ENCODE measurements at regions not wholly inside any gene's neighbourhood (a gene's known extent, or its start where the extent isn't known, plus 50 kb on each side); places are given as distances from the start of the nearest gene placed in this dataset.

DNA sequence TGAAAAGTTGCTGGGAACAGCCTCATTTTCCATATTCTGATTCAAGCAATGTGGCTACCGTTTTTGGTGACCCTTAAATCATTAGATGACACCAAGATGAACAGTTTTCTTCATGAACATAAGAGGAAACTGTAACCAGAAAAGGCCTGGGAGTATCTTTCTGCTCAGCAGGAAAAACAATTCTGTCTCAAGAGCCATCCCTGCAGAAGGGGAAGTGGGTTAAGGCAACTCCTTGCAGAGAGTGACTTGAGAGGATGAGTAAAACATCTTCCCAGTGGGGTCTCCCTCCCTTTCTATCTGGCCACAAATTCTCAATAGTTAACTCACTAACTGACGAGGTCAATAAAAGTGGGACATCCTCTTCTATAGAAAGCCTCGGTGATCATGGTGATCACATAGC, 187.6 kb upstream of the NRIP1 start:
- no peak for DNase-seq (ENCODE audit: low read depth in 2 of 2)
- TF ChIP-seq, protein P1, sequence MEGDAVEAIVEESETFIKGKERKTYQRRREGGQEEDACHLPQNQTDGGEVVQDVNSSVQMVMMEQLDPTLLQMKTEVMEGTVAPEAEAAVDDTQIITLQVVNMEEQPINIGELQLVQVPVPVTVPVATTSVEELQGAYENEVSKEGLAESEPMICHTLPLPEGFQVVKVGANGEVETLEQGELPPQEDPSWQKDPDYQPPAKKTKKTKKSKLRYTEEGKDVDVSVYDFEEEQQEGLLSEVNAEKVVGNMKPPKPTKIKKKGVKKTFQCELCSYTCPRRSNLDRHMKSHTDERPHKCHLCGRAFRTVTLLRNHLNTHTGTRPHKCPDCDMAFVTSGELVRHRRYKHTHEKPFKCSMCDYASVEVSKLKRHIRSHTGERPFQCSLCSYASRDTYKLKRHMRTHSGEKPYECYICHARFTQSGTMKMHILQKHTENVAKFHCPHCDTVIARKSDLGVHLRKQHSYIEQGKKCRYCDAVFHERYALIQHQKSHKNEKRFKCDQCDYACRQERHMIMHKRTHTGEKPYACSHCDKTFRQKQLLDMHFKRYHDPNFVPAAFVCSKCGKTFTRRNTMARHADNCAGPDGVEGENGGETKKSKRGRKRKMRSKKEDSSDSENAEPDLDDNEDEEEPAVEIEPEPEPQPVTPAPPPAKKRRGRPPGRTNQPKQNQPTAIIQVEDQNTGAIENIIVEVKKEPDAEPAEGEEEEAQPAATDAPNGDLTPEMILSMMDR (IDR thresholded peaks at IDR 0.05; ENCODE audit: low read depth, low read length), result no peak
- H3K4me3 ChIP-seq (replicated peaks in 1 of 2; ENCODE audit: low read depth in 2 of 2, low read length in 2 of 2), result no peak overlapping the region

DNA sequence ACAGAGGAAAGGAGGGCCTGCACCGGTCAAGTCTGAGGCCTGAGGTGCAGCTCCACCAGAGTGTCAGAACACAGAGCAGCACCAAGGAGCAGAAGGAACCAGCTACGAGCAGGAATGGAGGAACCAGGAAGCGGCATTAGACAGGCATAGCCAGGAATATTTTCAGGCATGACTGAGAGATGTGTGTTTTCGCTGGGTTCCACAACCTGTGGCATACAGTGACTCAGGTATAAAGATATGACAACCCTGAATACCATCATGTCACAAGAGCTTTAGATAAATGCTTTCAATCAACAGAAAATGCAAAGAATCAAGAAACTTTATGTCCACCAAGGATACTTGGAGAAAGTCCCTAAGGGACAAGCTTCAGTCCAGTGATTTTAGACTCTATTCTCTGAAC, 189.3 kb upstream of the NRIP1 start:
- TF ChIP-seq, protein P1 (IDR thresholded peaks at IDR 0.05; ENCODE audit: low read depth, low read length), result no peak
- no peak for DNase-seq (ENCODE audit: low read depth in 2 of 2)
- no peak overlapping the region for H3K4me3 ChIP-seq (replicated peaks in 1 of 2; ENCODE audit: low read depth in 2 of 2, low read length in 2 of 2)

DNA sequence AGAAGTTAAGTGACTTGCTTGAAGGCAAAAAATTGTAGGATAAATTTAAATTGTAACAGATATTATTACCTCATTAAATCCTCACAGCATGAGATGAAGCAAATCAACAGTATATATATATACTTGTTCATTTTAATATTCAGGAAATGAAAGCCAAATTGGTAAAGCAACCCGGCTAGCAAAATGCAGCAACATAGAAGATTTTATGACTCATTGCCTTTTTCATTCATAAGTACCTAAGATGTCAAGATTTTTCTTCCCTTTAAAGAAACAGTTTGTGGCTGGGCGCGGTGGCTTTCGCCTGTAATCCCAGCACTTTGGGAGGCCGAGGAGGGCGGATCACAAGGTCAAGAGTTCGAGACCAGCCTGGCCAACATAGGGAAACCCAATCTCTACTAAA, 190.5 kb upstream of the NRIP1 start:
- DNase-seq (ENCODE audit: low read depth in 2 of 2), result no peak
- no peak overlapping the region for H3K4me3 ChIP-seq (replicated peaks in 1 of 2; ENCODE audit: low read depth in 2 of 2, low read length in 2 of 2)
- TF ChIP-seq, protein P1 (IDR thresholded peaks at IDR 0.05; ENCODE audit: low read depth, low read length), result no peak

DNA sequence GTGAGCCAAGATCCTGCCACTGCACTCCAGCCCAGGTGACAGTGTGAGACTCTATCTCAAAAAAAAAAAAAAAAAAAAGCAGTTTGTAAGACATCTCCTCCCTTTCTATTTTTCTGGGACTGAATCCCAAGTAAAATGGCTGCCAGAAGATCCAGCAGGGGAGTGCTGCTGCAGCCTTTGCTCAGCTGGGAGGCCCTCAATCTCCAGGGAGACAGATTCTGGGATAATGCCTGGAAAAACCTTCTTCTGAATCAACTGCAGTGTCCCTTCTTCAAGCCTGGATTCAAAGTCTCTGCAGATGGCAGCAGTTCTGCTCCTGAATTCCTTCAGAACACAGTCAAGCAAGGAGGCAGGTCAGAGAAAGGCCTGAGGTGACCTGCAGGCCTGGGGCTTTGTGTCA, 191.0 kb upstream of the NRIP1 start:
- TF ChIP-seq, protein P1 (IDR thresholded peaks at IDR 0.05; ENCODE audit: low read depth, low read length), result no peak

DNA sequence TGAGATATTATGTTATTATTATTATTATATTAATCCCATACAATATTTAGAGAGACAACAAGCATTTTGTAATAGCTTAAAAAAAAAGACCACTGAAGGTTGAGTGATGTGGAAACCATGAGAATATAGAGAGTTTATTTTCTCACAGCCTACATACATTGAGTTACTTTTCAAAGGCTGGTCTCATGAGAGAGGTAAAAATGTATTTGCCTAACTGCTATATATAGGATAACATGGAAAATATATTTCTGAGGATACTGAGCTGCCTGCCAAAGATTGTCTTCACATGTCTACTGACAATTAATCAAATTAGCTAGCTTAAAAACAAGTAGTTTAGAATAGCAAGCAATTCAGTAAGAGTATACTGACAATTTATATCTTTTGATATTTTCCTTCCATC, 192.2 kb upstream of the NRIP1 start:
- no peak for DNase-seq (ENCODE audit: low read depth in 2 of 2)
- TF ChIP-seq, protein P1 (IDR thresholded peaks at IDR 0.05; ENCODE audit: low read depth, low read length), result no peak
- no peak overlapping the region for H3K4me3 ChIP-seq (replicated peaks in 1 of 2; ENCODE audit: low read depth in 2 of 2, low read length in 2 of 2)

More for the DNA sequence above, 191.0 kb upstream of the NRIP1 start:
- DNase-seq (ENCODE audit: low read depth in 2 of 2), result no peak
- H3K4me3 ChIP-seq (replicated peaks in 1 of 2; ENCODE audit: low read depth in 2 of 2, low read length in 2 of 2), result no peak overlapping the region

DNA sequence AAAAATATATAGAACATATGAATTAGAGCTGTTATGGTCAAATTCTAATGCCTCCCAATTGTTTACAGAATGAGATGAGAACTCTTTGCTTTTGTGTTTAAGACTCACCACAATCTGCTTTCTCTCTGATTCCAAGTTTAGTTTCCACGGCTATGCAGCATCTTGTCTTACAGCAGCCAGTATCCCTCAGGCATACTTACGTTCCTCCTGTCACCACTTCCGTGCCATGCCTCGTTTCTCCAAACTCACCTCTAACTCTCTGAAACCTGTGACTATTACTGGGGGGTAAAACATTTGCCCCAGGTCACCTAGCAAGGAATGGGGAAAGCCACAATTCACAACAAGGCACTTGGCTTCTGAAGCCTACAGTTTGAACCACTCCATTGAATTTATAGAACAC, 192.8 kb upstream of the NRIP1 start:
- TF ChIP-seq, protein P1 (IDR thresholded peaks at IDR 0.05; ENCODE audit: low read depth, low read length), result no peak
- DNase-seq (ENCODE audit: low read depth in 2 of 2), result no peak
- no peak overlapping the region for H3K4me3 ChIP-seq (replicated peaks in 1 of 2; ENCODE audit: low read depth in 2 of 2, low read length in 2 of 2)

DNA sequence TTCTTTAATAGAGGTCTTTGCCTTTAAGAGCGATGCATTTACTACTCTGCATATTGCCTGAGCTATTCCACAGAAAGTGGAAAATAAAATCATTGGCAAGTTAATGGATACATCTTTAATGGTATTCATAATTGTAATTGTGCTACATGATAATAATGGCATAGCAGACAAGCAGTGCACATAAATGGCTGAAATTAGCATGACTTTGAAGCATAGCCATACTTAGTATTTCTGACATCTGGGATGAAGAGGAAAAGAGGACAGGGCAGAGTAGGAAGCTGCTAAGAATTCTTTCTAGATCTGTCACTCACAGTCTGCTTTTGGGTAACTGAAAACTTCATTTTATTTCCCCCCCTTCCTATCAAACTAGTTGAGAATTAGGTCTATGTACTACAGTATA, 195.0 kb upstream of the NRIP1 start:
- H3K4me3 ChIP-seq (replicated peaks in 1 of 2; ENCODE audit: low read depth in 2 of 2, low read length in 2 of 2), result no peak overlapping the region
- TF ChIP-seq, protein P1 (IDR thresholded peaks at IDR 0.05; ENCODE audit: low read depth, low read length), result no peak
- no peak for DNase-seq (ENCODE audit: low read depth in 2 of 2)

All from cardiac fibroblast (primary cell).